T-helper 1 cell treated with Interleukin-12 subunit alpha and Interleukin-12 subunit beta and Interleukin-4 antibody, amounts not matched to agents 30 ng/mL and 1 ng/mL, for 36 hours (primary cell): ENCODE measurements at regions not wholly inside any gene's neighbourhood (a gene's known extent, or its start where the extent isn't known, plus 50 kb on each side); places are given as distances from the start of the nearest gene placed in this dataset.
"Not testable (repeated sequence)": the region's sequence is repeated elsewhere in the genome, so short reads cannot be mapped to it uniquely, and the experiment has no call there.

ENCODE experiments used
- intact Hi-C: fragments of 100-400 bp; cut with micrococcal nuclease; formaldehyde crosslinking; loops from one replicate; pipeline ENCODE4 v1.15.1; 2024

DNA sequence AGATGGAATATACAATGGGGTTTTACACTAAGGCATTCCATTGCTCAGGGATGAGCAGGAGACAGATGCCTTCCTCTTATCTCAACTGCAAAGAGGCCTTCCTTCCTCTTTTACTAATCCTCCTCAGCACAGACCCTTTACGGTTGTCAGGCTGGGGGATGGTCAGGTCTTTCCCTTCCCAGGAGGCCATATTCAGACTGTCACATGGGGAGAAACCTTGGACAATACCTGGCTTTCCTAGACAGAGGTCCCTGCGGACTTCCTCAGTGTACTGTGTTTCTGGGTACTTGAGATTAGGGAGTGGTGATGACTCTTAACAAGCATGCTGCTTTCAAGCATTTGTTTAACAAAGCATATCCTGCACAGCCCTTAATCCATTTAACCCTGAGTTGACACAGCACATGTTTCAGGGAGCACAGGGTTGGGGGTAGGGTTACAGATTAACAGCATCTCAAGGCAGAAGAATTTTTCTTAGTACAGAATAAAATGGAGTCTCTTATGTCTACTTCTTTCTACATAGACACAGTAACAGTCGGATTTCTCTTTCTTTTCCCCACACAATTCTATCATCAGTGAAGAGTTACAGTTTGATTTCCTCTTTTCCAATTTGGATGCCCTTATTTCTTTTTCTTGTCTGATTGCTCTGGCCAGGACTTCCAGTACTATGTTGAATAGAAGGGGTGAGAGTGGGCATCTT is 737.1 kb downstream of the TRHDE start:
- intact Hi-C loops = not testable (repeated sequence)

DNA sequence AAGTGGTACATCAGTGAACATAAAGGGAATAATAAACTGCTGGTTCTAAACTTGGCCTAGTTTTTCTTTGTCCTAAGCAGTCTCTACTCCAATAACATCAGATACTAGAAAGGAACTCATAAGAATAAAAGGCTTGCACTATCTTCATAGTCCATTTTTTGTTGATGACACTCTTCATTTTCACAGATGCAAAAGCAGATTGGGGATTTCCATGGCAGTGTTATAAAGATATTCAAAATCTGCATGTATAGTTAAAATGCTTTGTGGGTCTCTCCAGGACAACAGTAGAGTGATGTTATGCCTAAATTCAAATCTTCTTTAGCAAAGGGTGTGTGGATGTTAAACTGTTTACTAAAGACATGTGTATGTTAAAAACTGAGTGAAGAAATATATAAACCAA is 745.8 kb downstream of the TRHDE start:
- intact Hi-C loops = no loop called here

DNA sequence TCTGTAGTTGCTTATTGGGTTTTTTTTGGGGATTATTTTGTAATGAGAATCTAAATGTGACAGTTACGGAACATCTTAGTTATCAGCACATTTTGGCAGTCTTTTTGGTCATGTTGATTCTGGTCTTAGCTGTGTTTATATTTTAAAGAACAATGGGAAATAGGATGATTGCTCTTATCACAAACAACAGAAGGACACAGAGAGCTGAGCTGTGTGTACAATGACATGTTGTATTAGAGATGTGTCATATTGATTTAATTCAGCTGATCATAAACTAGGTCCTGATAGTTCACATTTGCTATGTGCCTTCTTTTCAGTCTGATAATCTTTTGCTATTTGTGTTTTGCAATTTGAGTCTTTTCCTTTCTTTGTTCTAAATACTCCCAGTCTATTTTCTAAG is 781.7 kb downstream of the TRHDE start:
- intact Hi-C loops = no loop called here

DNA sequence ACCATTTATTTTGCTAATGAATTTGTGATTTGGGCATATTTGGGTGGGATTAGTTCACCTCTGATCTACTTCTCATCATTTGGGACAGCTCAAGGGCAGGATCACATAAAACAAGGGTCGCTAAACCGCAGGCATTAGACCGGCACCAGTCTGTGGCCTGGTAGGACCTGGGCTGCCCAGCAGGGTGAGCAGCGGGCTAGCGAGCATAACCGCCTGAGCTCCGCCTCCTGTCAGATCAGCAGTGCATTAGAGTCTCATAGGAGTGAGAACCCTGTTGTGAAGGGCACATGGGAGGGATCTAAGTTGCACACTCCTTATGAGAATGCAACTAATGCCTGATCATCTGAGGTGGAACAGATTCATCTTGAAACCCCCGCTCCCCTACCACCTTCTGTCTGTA is 785.3 kb downstream of the TRHDE start:
- intact Hi-C loops = no loop called here

DNA sequence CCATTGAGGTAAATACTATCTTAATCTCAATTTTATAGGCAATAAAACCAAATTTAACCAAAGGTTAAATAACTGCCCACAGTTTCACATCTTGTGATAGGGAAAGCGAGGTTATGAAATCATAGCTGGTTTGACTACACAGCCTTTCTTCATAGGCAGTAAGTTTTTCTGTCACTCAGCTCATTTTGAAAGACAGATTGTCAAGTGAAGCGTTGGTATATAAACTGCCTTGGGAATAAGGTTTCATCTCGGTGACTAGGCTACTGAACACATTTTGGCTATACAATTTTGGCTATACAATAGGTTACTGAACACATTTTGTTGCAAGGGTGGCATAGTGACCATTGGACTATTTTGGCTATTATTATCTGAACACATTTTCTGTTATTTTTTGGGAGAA is 793.7 kb downstream of the TRHDE start:
- intact Hi-C loops = no loop called here

DNA sequence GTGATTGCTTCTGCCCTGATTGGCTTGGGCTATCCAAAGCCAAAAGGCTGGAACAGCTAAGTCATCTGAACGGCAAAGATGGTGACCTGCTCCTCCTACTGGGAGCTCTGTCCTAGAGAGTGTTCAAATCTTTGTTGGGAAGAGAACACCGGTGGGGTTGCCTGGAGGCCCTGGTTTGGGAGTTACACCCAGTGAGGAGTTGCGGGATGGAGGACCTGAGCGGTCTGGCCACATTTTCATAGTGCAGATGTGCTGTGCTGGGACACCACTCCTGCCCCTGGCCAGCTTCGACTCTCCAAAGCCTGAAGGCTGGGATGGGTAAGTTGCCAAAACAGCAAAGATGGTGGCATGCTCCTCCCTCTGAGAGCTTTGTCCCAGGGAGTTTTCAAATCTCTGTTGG is 795.4 kb downstream of the TRHDE start:
- intact Hi-C loops = no loop called here

DNA sequence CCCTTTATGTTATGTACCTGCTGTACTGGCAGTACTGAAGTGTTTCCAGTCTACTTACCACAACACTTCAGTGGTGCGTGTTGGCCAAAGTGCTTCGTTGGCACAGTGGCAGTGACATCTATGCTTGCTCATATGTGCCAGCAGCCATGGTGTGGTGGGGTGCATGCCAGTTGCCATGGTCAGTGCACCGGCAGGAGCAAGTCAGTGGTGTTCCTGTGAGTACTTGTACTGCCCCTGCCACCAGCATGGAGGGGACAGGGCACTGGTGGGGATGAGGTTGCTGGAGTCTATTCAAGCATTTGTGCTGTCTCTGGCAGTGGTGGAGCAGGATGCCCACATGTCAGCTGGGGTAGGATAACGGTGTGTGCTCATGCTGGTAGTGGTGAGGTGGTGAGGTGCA is 800.0 kb downstream of the TRHDE start:
- intact Hi-C loops = no loop called here

DNA sequence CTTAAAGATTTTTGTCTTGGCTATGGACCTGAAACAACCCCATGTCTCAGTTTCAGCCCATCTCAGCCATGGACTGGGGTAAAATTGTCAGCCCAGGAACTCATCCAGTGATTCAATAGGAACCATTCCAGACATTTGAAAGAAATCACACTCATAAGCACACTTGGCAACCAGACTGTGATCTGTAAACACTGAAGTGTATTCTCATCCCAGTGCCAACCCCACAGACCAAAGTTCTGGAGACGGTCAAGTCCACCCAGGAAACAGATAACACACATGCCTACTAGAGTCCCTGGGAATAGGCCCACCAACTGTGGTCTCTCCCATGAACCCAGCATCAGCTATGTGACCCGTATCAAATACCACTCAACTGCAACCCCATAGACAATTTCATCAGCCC is 804.6 kb downstream of the TRHDE start:
- intact Hi-C loops = no loop called here

DNA sequence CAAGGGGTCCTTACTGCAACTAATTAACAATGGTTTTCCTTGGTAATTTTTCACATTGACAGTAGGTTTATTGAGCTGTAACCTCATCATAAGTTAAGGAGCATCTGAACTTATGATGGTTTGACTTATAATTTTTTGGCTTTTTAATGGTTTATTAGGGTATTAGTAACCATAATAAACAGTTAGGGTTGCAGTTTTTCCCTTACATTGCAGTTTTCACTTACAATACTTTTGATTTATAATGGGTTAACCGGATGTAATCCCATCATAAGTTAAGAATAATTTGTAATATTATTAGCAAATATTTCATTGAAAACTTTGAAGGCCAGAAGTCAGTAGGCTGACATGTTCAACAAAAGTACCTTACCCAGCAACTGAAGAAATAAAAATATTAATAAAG is 811.6 kb downstream of the TRHDE start:
- intact Hi-C loops = no loop called here

DNA sequence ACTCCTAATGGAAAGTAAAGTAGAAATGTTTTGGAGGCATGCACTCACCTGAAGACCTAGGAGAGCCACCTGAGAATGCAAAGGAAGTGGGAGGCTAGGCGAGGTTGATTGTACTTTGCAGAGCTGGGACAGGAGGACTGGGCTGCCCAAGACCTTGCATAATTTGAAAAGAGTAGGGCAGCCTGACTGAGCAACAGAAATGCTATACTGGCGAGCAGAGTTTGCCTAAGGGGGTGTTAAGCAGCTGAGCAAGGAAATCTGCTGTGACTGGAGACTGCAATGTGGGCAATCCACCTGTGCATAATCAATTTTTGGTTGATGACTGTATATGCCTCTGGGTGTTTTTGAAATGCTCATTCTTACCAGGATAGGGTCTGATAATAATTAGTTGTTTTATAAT is 834.1 kb downstream of the TRHDE start:
- intact Hi-C loops = no loop called here

DNA sequence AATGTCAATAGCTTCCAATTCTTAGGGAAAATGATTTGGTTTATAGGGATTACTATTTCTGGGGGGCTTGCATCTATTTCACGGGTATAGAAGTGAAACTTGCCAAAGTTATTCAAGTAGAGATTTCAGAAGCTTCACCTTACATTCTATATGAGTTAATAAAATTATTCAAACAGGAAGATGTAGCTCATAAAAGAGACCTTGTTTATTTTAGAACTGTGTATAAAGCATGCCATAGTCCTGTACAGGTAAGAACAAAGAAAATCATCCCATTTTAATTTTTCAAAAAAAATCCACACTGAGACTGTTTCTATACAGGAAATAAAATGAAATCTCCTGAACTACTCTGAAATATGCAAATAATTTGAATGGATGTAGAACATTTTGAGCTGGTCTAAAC is 834.7 kb downstream of the TRHDE start:
- intact Hi-C loops = no loop called here

DNA sequence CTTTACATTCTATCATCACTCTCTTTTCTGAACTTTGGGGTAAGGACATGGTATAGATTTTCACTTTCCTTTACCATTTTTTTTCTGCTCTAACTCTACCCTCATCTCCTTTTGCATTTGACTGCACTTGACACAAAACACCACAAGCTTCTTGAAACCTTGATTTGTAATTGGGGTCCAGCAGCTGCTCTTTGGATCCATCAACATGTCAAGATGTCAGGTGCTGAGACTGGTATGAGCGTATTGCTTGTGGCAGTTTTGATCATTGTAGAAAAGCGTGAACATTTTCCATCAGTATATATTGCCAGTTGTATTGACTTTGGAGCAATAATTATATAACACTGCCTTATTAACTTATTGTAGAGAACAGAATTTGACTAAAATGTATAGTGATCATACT is 838.6 kb downstream of the TRHDE start:
- intact Hi-C loops = no loop called here

DNA sequence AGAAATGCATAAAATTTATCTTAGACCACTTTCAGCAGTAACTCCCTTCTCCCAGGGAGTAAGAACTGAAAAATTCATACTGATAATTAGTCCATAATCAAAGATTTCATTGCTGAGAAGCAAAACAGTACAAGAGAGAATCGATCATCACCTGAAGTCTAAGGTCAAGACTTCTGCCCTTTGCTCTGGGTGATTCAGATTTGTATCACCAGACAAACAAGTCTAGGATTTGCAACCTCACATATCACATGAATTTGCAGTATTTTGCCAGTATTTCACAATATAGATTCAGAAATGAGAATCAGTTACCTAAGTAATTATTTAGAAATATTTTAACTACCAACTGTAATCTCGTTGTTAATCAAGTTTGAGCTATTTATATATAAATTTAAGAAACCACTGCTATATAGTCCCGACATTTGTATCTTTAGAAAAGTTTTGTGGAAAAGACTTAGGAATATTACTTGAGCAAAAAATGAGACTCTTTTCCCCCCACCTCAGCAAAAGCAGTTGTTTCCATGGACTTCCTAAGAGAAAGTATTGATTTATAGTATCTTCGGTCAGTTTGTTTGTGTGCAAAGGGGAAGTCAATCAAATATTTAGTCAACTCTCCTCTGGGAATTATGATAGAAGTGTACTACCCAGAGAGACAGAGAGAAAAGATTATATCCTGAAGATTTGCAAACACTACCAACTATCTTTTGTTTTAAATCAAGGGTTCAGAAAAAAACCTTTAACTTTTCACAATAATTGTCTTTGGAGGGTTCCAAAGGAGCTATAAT is 840.1 kb downstream of the TRHDE start:
- intact Hi-C loops = no loop called here

DNA sequence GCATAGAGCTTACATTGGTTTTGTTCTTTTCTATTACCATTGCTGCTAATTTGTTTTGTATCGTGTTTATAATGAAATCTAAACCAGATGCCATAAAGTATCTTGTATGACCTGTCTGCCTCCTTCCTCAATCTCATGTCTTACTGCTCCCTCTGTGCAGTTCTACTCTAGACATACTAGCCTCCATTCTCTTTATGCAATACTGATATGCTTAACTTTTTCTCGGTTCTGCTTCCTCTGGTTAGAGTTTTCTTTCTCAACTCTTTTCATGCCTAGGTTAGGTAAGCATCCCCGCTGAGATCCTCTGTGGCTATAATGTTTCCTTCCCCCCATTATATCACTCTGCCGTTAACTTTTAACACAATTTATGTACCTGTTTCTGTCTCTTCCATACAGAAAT is 852.3 kb downstream of the TRHDE start:
- intact Hi-C loops = no loop called here

DNA sequence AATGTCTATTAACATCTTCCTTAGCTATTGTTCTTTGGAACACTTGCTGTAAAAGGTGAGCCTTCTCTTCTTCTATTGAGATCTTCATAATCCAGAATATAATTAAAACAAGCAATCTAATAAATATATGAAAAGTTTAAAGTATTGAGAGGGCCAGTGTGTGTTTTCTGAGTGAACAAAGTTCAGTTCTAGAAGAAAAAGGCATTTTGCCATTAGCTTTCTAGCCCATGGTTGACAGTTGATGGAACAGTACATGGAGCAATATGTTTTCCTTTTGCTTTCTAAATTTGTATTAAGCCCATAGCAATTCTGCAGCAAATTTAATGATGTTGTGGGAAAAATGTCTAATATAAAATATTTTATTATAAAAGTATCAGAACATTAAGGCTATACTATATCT is 853.0 kb downstream of the TRHDE start:
- intact Hi-C loops = no loop called here

DNA sequence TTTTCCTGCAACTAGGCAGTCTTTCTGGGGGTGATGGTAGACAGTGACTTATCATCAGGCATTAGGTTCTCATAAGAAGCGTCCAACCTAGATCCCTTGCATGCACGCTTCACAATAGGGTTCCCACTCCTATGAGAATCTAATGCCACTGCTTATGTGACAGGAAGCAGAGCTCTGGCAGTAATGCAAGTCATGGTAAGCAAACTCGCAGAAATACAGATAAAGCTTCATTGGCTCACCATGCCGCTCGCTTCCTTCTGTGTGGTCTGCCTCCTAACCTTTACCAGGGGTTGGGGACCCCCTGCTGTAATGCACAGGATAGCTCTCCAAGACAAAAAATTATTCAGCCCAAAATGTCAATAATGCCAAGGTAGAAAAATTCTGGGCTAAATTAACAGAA is 864.2 kb downstream of the TRHDE start:
- intact Hi-C loops = no loop called here

DNA sequence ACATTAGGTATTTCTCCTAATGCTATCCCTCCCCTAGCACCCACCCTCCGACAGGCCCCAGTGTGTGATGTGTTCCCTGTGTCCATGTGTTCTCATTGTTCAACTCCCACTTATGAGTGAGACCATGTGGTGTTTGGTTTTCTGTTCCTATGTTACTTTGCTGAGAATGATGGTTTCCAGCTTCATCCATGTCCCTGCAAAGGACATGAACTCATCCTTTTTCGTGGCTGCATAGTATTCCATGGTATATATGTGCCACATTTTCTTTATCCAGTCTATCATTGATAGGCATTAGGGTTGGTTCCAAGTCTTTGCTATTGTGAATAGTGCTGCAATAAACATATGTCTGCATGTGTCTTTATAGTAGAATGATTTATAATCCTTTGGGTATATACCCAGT is 867.5 kb downstream of the TRHDE start:
- intact Hi-C loops = not testable (repeated sequence)

DNA sequence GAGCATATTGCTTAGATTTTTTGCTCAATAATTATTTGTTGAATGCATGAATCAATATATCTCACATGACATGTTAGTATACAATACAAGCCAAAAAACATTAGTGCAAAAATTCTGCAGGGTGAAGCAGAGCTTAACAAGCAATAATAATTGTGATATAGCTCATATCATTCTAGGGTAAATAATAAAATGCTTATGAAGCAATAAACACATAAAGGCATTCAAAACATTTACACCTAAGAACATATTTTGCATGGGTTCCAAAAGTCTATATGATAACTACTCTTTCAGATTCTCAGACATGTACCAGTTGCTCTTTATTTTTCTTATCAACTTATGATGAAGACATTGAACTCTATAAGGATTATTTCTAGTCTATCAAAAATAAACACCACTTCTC is 886.2 kb downstream of the TRHDE start:
- intact Hi-C loops = no loop called here

DNA sequence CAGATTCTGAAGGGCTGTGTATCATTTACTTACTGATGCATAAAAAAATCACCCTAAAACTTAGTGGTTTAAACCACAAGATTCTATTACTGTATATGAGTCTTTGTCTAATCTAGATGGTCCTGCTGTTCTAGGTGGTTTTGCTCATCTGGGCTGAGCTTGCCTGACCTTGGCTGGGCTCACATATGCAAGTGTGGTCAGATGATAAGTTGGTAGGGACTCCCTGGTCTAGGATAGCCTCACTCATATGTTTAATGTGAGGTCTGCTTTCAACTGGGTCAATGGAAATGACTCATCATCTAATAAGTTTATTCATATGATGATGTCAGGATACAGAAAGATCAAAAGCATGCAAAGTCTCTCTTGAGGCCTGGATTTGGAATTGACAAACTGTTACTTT is 887.8 kb downstream of the TRHDE start:
- intact Hi-C loops = no loop called here

DNA sequence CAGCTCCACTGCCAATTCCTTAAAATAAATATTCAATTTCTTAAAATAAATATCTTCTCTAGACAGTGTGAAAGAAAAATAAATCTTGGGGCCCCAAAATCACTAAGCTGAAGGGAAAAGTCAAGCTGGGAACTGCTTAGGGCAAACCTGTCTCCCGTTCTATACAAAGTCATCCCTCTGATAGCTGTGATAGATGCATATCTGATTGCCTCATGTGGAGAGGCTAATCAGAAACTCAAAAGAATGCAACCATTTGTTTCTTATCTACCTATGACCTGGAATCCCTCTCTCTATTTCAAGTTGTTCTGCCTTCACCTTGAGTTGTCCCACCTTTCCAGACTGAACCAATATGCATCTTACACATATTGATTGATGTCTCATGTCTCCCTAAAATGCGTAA is 889.8 kb downstream of the TRHDE start:
- intact Hi-C loops = no loop called here

DNA sequence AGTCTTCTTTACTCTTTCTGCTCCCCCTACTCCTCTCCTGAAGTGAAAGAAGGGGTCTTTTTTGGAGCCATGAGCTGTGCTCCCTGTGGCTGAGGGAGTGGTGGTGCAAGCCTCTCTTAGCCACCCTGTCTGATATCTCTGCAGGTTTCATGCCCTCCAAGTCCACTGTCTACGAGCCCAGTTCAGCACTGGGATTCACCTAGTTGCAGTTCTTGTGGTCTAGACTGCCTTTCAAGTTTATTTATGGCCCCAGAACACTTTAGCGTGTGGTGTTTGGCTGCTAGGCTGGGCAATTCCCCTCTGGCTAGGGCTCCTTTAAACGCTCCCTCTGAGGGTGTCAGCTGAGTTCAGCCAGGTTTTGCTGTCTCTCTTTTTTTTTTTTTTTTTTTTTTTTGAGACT is 908.6 kb downstream of the TRHDE start:
- intact Hi-C loops = no loop called here

DNA sequence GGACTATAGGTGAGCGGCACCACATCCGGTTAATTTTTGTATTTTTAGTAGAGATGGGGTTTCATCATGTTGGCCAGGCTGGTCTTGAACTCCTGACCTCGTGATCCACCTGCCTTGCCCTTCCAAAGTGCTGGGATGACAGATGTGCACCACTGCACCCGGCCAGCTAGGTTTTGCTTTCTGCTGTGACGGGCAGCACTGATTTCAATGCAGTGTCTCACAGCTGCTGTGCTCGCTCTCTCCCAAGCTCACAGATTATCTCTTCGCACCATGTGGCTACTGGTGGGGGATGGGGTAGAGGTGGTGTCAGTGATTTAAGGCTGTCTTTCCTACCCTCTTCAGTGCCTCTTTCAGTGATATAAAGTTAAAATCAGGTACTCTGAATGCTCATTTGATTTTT is 909.1 kb downstream of the TRHDE start:
- intact Hi-C loops = no loop called here

DNA sequence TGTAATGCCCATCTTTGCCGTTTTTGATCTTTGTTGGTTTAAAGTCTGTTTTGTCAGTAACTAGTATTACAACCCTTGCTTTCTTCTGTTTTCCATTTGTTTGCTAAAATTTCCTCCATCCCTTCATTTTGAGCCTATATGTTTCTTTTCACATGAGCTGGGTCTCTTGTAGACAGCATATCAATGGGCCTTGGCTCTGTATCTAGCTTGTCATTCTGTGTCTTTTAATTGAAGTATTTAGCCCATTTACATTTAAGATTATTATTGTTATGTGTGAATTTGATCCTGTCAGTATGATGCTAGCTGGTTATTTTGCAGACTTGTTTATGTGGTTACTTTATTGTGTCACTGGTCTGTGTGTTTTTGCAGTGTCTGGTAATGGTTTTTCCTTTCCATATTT is 913.2 kb downstream of the TRHDE start:
- intact Hi-C loops = no loop called here
